ENCODE measurements at regions not wholly inside any gene's neighbourhood (a gene's known extent, or its start where the extent isn't known, plus 50 kb on each side); places are given as distances from the start of the nearest gene placed in this dataset.

DNA sequence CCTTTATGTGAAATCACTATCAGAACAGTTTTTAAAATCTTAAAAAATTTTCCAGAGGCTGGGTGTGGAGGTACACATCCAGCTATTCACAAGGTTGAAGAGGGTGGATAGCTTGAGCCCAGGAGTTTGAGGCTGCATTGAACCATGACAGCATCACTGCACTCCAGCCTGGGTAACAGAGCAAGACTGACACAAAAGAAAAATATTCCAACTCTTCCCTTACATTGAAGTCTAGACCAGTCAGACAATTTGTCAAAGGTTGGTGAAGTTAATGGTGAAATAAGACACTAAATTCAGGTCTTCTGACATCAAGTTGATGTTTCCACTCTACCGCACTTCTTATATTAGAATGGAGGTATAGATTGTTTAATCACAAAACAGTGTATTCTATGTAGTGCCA, 52.8 kb downstream of the HYCC2 start:
- no peak for TF ChIP-seq CTCF (IDR thresholded peaks at IDR 0.05; ENCODE audit: insufficient read depth, missing control alignments)
- DNase-seq (ENCODE audit: insufficient read length, low spot score) (no peak), FAIRE-seq (peak; percentile 53)

GRCh38 chr2:201016859-201017258, 53.4 kb upstream of the ORC2 start:
- DNase-seq (ENCODE audit: insufficient read length, low spot score) (no peak), FAIRE-seq (no peak)
- TF ChIP-seq CTCF (IDR thresholded peaks at IDR 0.05; ENCODE audit: insufficient read depth, missing control alignments): no peak
